HEK293T (cell line): ENCODE measurements at regions not wholly inside any gene's neighbourhood (a gene's known extent, or its start where the extent isn't known, plus 50 kb on each side); places are given as distances from the start of the nearest gene placed in this dataset.

Source experiments
- CTCF ChIA-PET: fragments of 350-600 bp; formaldehyde crosslinking; extraction: SDS; loops from one replicate; lab custom pipeline; 2021; ENCODE audit warnings: antibody characterized with exemption, inconsistent platforms; lab: Yijun Ruan, JAX
- POLR2A ChIA-PET: fragments of 350-600 bp; formaldehyde crosslinking; extraction: SDS; loops from one replicate; lab custom pipeline; 2020; ENCODE audit warnings: antibody characterized with exemption, inconsistent platforms; lab: Yijun Ruan, JAX
- DNase-seq: peaks from one replicate; pipeline ENCODE4 v3.0.0; 2012; ENCODE audit warnings: mixed read lengths; ENCODE audit errors: extremely low spot score
- ARNT ChIP-seq: fragments of 450-650 bp; IDR thresholded peaks from 2 replicates; pipeline ENCODE4 v1.6.1; 2017; ENCODE audit warnings: mild to moderate bottlenecking
- BHLHE40 ChIP-seq: fragments of 450-650 bp; IDR thresholded peaks from 2 replicates; pipeline ENCODE4 v1.6.1; 2016; ENCODE audit warnings: mild to moderate bottlenecking, moderate library complexity, borderline replicate concordance
- CTBP1 ChIP-seq: fragments of 450-650 bp; IDR thresholded peaks from 2 replicates; pipeline ENCODE4 v1.6.1; 2016; ENCODE audit warnings: borderline replicate concordance
- ELF4 ChIP-seq: fragments of 450-650 bp; IDR thresholded peaks from 2 replicates; pipeline ENCODE4 v1.6.1; 2017; ENCODE audit warnings: antibody characterized with exemption
- FOXA1 ChIP-seq: fragments of 450-650 bp; IDR thresholded peaks from 2 replicates; pipeline ENCODE4 v1.6.1; 2016; ENCODE audit warnings: mild to moderate bottlenecking
- FOXK2 ChIP-seq: fragments of 450-650 bp; IDR thresholded peaks from 2 replicates; pipeline ENCODE4 v1.6.1; 2016; ENCODE audit warnings: mild to moderate bottlenecking
- FOXM1 ChIP-seq: fragments of 450-650 bp; IDR thresholded peaks from 2 replicates; pipeline ENCODE4 v1.6.1; 2017; ENCODE audit warnings: mild to moderate bottlenecking, borderline replicate concordance
- HDGF ChIP-seq: fragments of 450-650 bp; IDR thresholded peaks from 2 replicates; pipeline ENCODE4 v1.6.1; 2017; ENCODE audit warnings: antibody characterized with exemption, borderline replicate concordance
- L3MBTL2 ChIP-seq: fragments of 450-650 bp; conservative IDR thresholded peaks from 2 replicates; pipeline ENCODE4 v1.6.1; 2016; ENCODE audit warnings: mild to moderate bottlenecking
- LEF1 ChIP-seq: fragments of 450-650 bp; IDR thresholded peaks from 2 replicates; pipeline ENCODE4 v1.6.1; 2017; ENCODE audit warnings: mild to moderate bottlenecking, borderline replicate concordance
- NFRKB ChIP-seq: fragments of 450-650 bp; IDR thresholded peaks from 2 replicates; pipeline ENCODE4 v1.6.1; 2016; ENCODE audit warnings: mild to moderate bottlenecking, moderate library complexity
- SP1 ChIP-seq: fragments of 450-650 bp; IDR thresholded peaks from 2 replicates; pipeline ENCODE4 v1.6.1; 2017
- SUZ12 ChIP-seq: fragments of 450-650 bp; IDR thresholded peaks from 2 replicates; pipeline ENCODE4 v1.6.1; 2016; ENCODE audit warnings: mild to moderate bottlenecking
- TARDBP ChIP-seq: fragments of 450-650 bp; IDR thresholded peaks from 2 replicates; pipeline ENCODE4 v1.6.1; 2016
- ZNF384 ChIP-seq: fragments of 450-650 bp; IDR thresholded peaks from 2 replicates; pipeline ENCODE4 v1.6.1; 2016
- TF ChIP-seq, protein P1 (sequence below): fragments of 450-650 bp; IDR thresholded peaks from 2 replicates; pipeline ENCODE4 v1.6.1; 2016

DNA sequence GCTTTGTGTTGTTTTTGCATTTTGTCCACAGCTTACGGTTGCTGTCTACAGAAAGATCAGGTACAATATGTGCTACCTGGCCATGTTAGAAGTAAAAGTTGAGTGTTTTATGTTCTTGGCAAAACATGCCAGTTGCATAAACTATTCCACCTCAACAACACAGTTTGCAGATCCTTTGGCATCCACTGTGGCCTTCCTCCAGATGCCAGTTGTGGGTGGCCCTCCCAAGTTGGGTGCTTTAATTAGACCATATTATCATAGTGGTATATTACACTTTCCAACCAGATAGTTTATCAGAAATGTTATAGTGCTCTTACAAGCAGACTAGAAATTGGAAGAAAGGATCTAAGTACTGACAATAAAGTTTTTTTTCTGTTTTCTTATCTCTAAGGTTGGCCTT is 386.9 kb upstream of the KCNN2 start:
- DNase-seq = no peak
- POLR2A ChIA-PET = no interaction called here
- no peak for TF ChIP-seq LEF1
- TF ChIP-seq, protein P1, sequence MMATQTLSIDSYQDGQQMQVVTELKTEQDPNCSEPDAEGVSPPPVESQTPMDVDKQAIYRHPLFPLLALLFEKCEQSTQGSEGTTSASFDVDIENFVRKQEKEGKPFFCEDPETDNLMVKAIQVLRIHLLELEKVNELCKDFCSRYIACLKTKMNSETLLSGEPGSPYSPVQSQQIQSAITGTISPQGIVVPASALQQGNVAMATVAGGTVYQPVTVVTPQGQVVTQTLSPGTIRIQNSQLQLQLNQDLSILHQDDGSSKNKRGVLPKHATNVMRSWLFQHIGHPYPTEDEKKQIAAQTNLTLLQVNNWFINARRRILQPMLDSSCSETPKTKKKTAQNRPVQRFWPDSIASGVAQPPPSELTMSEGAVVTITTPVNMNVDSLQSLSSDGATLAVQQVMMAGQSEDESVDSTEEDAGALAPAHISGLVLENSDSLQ = no peak
- TF ChIP-seq CTBP1 = no peak
- no peak for TF ChIP-seq TARDBP
- TF ChIP-seq FOXA1 = no peak
- CTCF ChIA-PET = no interaction called here

DNA sequence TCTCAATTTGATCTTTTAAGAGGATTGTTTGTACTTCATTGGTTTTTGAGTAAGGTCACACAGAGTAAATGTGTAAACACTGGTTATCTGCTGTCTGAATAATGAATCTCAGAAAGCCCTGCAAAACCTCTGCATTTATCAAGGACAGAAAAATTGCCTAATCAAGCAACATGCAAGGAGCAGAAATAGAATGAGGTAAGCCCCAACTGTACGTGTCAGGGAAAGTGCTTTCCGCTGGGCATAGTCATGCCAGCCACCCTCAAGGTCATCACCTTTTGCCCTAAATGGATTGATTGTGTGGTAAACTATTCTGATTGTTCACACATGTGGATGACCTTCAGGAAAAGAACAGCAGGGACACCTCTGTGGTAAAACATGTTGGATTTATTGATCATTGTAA is 376.9 kb upstream of the KCNN2 start:
- ChIA-PET POLR2A (no interaction called here), CTCF (no interaction called here)
- DNase-seq = no peak
- no peak for TF ChIP-seq NFRKB
- TF ChIP-seq FOXK2 = no peak
- TF ChIP-seq CTBP1 = no peak
- no peak for TF ChIP-seq FOXA1
- TF ChIP-seq ELF4 = no peak
- no peak for TF ChIP-seq ZNF384

DNA sequence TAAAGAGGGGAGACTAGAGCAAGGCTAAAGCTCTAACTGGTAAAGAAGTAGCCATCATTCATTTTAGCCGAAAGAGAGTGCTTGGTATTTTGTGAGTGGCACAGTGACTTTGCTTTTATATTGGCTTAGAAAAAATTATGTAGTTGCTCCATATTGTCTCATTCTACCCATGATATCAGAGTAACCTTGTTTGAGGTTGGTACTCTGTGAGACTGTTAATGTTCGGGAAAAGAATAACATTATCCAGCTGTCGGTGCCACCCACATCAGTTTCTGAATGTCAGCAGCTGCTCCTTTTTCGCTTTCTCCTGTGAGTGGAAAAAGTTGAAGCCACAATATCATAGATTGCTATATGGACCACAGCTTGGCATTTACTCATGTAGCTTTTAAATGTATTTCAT is 376.4 kb upstream of the KCNN2 start:
- no peak for DNase-seq
- CTCF ChIA-PET = no interaction called here
- POLR2A ChIA-PET = no interaction called here
- no peak for TF ChIP-seq FOXK2
- no peak for TF ChIP-seq HDGF
- no peak for TF ChIP-seq CTBP1
- TF ChIP-seq ARNT = no peak
- TF ChIP-seq, protein P1 = no peak
- TF ChIP-seq SP1 = no peak
- no peak for TF ChIP-seq LEF1
- TF ChIP-seq BHLHE40 = no peak
- TF ChIP-seq ZNF384 = no peak
- TF ChIP-seq SUZ12 = no peak
- TF ChIP-seq L3MBTL2 = no peak
- no peak for TF ChIP-seq ELF4
- no peak for TF ChIP-seq NFRKB
- TF ChIP-seq FOXA1 = no peak
- TF ChIP-seq TARDBP = no peak
- no peak for TF ChIP-seq FOXM1

GRCh38 chr5:113989278-113989912 is 372.5 kb upstream of the KCNN2 start:
- DNase-seq = no peak
- ChIA-PET CTCF (interaction anchor here (0.7 kb wide), 1 partner anchor 274 kb away, joined by 3 read pairs; no protein-coding TSS in a partner anchor), POLR2A (no interaction called here)
- TF ChIP-seq HDGF = no peak
- no peak for TF ChIP-seq LEF1
- TF ChIP-seq SP1 = no peak
- TF ChIP-seq ZNF384 = no peak
- no peak for TF ChIP-seq CTBP1
- no peak for TF ChIP-seq L3MBTL2
- TF ChIP-seq SUZ12 = no peak
- TF ChIP-seq FOXM1 = no peak
- TF ChIP-seq ARNT = no peak
- TF ChIP-seq FOXA1 = no peak
- TF ChIP-seq, protein P1 = no peak
- no peak for TF ChIP-seq BHLHE40
- no peak for TF ChIP-seq NFRKB
- TF ChIP-seq TARDBP = no peak
- TF ChIP-seq ELF4 = no peak
- TF ChIP-seq FOXK2 = no peak

- ChIA-PET CTCF (interaction anchor here (0.7 kb wide), 1 partner anchor 273 kb away, joined by 3 read pairs; no protein-coding TSS in a partner anchor), POLR2A (no interaction called here)
- no peak for TF ChIP-seq LEF1
- no peak for TF ChIP-seq FOXM1
- no peak for TF ChIP-seq FOXA1
- no peak for TF ChIP-seq ELF4
- TF ChIP-seq CTBP1 = no peak
- no peak for TF ChIP-seq FOXK2
- no peak for TF ChIP-seq TARDBP
- TF ChIP-seq BHLHE40 = no peak
- TF ChIP-seq ZNF384 = no peak
- TF ChIP-seq L3MBTL2 = no peak
- TF ChIP-seq NFRKB = no peak
- TF ChIP-seq, protein P1 = no peak
- TF ChIP-seq SP1 = no peak
- no peak for TF ChIP-seq SUZ12
- TF ChIP-seq ARNT = no peak
- no peak for TF ChIP-seq HDGF
- DNase-seq = no peak
These were observed 372.0 kb upstream of the KCNN2 start for GRCh38 chr5:113989913-113990305.
